ENCODE measurements at regions not wholly inside any gene's neighbourhood (a gene's known extent, or its start where the extent isn't known, plus 50 kb on each side); places are given as distances from the start of the nearest gene placed in this dataset.

DNA sequence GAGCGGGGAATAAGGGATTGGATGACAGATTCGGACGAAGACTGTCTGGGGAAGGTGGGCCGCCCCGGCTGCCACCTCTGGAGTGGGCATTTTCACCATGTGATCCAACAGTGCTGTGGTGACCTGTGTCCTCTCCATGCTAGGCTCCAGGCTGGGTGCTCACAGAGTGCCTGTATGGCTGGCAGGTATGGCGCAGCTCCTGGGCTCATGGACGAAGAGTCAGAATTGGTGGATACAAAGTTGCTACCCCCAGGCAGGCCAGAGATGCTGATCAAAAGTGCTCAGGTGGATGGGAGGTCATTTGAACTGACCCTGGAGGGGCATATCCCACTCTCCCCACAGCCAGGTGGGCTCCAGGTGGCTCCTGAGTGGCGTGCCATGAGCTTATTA, 111.3 kb upstream of the UQCRFS1 start:
- no peak for DNase-seq

DNA sequence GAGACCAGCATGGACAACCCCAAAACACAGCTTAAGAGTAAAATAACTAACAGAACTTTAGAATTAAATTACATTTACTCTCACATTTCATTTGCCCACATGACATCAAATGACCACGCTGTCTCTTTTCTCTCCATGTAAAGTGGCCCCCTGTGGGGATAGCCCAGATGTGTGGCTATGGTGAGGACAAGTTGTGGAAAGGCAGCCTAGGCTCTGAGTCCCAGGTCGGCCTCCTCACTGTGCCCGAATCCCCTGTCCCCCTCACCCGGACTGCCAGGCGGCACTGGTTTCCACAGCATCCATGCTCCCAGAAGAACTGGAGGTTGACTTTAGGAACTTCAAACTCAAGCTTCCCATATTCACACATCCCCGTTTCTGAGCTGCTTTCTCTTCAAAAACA, 111.8 kb upstream of the UQCRFS1 start:
- DNase-seq, result no peak

DNA sequence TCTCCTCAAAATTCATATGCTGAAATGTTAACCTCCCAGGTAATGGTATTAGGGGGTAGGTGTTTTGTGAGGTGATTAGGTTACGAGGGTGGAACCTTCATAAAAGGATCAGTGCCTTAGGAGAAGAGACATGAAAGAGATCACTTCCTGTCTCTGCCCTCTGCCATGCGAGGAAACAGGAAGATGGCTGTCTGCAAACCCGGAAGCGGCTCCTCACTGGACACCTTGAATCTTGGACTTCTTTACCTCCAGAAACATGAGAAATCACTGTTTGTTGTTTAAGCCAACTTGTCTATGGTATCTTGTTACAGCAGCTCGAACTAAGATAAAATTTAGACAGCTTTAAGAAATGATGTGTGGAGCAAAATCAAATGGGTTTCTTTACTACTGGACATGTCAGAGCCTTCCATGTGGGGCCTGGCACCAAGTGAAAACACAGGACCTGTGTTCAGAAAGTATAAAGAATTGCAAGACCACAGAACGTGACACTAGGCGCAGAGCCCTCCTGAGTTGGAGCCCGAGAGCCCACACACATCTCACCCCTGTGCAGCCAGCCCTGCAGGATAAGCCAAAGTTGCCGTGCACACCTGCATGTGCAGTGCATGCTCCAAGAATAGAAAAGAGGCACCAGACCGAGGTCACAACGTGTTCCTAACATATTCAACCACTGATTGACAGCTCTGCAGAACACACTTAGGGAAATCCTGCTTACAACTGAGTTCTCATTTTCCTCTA, 112.5 kb upstream of the UQCRFS1 start:
- DNase-seq, result no peak

DNA sequence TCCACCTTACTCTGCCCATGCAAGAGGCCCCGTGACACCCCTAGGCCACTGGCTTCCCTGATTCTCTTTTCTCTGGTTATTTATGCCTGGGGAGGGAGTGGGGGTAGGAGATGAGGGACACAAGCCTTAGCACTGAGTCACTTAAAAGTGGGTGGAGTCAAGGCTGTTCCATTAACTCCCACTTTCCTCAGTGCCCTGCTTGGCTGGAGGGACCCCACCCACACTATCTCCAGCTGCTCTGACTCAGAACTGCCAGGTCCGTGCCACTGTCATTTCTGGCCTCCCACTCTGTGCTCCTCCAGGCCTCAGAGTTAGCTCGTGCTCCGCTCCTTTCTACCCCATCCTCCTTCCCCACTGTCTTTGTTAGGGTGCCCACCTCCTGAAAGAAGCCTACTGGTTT, 113.4 kb upstream of the UQCRFS1 start:
- no peak for DNase-seq

DNA sequence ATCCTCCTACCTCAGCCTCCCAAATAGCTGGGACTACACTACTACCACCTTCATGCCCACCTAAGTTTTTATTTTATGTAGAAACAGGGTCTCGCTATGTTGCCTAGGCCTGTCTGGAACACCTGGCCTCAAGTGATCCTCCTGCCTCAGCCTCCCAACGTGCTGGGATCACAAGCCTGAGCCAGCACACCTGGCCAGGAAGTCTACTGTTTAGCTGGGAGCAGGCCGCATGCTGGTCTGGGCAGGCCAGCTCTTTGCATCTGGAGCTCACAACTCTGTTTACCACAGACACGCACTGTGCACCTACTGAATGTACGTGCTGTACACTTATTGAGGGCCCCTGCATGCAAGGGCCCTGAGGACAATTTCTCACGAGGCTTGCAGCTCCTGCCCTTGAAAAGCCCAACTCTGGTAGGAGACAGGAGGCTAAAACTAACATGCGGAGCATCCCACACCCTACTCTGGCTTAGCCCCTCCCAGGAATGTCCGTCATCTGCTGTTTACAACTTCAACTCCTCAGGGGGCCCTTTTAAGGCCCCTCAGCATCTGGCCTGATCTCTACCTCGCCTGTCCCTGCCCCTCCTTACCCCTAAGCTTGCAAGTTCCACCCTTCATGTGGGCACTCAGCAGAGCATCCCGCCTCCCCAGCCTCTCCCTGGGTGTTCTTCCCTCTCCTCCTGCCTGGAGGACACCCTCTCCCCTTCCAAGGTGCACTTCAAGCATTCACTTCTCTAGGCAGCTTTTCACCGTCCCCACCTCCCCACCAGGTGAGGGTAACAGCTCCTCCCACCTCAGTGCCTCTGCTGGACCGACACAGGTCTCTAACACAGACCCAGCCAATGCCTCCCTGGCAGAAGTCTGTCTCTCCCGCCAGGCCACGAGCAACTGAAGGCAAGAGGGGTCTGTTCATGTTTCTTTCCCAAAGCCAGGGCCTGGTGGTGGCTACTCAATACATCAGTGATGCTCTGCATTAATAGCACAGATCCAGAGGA, 114.2 kb upstream of the UQCRFS1 start:
- DNase-seq, result no peak

GRCh38 chr19:29328586-29328985, 115.6 kb upstream of the UQCRFS1 start:
- no peak for DNase-seq

DNA sequence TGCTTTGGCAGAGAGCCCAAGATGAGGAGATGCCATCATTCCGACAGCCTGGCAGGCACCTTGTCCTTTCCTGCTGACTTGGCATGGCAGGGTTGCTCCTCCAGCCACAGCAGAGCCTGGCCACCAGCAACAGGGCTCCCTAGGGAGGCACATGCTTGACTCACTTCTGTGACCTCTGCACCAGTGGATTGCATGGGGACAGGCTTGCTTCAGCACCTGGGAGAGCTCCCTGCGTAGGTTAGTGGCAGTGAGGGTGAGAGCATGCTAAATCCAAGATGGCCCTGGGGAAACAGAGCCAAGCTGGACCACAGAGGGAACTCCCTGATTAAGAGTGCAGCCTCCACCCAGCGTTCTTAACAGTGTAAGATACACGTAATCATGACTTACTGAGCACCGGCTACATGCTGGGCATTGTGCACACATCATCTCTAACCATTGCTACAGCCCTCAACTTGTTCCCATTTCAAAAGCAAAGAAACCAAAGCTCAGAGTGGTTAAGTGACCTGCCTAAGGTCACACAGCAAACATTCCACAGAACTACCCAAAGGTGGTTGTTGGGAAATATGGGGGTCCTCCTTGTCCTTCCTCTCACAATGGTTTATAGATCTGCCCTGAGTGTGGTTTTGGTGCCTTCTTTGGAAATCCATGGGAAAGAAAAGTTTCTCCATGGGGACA, 116.6 kb upstream of the UQCRFS1 start:
- DNase-seq, result no peak

GRCh38 chr19:29336425-29336824, 123.5 kb upstream of the UQCRFS1 start:
- no peak for DNase-seq

- DNase-seq, result no peak
Observed at GRCh38 chr19:29337029-29337428, 124.1 kb upstream of the UQCRFS1 start.

- DNase-seq, result no peak
Observed at GRCh38 chr19:29338480-29338879, 125.5 kb upstream of the UQCRFS1 start.

DNA sequence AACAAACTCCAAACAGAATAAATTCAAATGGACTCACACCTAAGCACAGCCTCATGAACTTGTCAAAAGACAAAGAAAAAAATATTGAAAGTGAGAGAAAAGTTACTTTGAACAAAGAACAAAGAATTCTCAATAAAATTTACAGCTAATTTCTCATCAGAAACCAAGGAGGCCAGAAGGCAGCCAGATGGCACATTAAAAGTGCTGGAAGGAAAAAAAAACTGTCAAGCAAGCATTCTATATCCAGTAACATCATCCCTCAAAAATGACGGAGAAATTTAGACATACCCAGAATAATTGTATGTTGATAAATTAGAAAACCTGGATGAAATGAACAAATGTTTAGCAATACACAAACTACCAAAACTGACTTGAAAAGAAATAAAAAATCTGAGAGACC, 129.8 kb upstream of the UQCRFS1 start:
- DNase-seq, result no peak

GRCh38 chr19:29364224-29364726, 151.3 kb upstream of the UQCRFS1 start:
- DNase-seq, result no peak

DNA sequence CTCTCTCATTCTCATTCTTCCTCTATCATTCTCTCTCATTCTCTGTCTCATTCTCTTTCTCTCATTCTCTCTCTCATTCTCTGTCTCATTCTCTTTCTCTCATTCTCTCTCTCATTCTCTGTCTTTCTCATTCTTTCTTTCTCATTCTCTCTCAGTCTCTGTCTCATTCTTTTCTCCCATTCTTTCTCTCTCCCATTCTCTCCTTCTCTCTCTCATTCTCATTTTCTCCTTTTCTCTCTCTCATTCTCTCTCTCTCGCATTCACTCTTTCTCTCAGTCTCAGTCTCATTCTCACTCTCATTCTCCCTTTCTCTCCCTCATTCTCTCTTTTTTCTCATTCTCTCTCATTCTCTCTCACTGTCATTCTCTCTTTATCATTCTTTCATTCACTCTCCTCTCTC, 152.0 kb upstream of the UQCRFS1 start:
- DNase-seq, result no peak

DNA sequence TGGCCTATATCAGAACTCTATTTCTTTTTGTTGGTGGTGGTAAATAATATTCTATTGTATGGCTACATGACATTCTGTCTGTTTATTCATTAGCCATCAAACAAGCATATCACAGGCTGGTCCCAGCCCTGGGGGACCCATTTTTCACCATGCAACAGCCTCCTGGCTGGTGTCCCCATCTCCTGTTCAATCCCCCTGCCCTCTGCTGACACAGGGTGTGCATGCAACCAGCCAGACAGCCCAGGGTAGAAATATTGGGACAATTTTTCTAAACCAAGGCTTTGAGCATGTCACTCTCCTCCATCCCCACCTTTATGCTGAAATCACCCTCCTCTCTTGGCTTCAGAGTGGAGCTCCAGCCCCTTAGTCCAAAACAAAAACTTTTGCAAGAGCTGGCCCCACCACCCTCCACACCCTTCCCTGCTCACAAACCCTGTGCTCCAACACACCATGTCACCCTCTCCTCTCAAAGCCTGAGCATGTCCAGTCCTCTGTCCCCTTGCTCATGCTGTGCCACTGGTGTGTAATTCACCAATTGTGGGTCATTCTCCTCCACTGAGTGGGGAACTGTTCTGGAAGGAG, 153.0 kb upstream of the UQCRFS1 start:
- no peak for DNase-seq

DNA sequence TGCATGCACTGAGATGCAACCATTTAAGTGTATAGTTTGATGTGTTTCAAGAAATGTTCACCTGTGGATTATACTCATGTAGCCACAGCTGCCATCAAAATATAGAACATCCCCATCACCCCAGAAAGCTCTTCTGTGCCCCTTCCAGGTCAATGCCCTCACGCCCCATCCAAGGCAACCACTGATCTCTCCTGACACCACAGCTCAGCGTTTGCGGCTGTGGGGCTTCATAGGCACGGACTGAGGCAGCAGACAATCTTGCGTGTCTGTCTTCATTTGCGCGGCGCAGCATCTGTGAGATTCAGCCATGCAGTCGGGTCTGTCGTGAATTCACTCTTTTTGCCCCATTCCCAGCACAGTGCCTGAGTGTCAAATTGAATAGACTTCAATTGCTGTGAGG, 153.8 kb upstream of the UQCRFS1 start:
- DNase-seq, result no peak

- DNase-seq, result no peak
Observed at GRCh38 chr19:29367791-29368222, 154.9 kb upstream of the UQCRFS1 start.

- DNase-seq, result no peak
Observed at GRCh38 chr19:29370276-29370675, 155.5 kb upstream of the VSTM2B start.

DNA sequence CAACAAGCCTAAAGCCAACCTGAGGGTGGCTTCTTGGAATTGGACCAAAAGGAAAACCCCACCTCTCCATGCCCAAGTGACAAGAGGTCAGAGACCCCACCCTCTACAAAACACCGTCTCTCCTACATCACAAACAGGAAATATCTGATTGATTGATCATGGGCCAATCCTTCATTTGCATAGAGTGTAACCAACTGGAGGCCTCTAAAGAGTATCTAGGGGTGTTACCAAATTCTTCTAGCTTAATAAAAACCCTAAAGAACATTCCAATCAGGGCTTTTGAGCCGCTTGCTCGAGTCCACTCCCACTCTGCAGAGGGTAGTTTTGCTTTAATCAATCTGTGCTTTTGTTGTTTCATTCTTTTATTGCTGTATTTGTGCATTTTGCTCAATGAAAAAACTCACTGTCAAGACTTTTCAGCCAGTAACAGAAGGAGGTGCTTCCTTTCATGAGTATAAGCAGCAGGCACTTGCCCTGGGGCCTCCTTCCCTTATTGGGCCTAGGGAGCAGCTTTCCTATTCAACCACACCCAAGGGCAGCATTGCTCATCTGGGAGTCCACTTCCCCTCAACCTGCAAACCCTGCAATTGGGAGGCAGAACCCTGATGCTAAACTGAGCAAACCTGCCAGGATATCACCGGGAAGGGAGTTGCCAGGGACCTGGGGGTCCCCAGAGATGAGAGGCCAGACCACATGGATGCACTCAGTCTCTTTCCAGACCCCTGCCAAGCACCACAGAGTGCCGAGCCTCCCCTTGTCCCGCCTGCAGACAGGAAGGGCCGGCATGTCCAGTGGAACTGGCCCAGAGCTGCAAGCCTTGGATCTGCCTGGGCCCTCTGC, 154.3 kb upstream of the VSTM2B start:
- no peak for DNase-seq

DNA sequence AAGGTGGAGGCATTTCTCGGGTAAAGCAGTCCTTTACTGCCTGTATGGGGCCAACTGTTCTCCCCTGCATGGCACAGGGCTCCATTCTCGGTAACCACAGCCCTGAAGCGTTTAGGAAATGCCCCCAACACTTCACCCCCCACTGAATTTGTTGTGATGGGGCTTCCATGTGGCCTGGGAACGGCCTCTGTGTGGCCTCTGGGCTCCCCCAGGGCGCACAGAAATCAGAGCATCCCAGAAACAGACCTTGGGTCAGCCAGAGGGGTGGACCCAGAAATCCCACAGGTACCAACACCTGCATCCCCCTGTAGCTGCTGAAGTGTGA, 153.7 kb upstream of the VSTM2B start:
- DNase-seq, result no peak

DNA sequence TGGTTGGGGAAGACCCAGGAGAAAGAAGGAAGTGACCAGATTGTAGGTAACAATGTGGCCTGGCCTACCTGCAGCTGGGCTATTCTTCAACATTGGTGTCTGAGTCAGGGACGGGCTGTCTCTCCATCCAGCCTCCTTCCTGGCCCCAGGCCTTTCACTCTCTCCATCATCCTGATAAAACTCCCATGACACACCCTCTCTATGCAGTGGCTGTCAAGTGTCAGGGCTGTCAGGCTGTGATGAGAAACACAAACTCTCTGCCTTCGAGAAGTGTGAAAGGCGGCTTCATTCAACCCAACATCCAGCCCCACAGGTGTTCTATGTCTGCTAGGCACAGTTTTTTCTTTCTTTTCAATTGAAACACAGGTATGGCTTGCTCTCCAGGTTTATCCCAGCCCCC, 153.3 kb upstream of the VSTM2B start:
- DNase-seq, result no peak

- DNase-seq, result no peak
Observed at GRCh38 chr19:29372921-29373797, 152.6 kb upstream of the VSTM2B start.
